Suprapubic skin (tissue), 4 donors: ENCODE measurements at regions not wholly inside any gene's neighbourhood (a gene's known extent, or its start where the extent isn't known, plus 50 kb on each side); places are given as distances from the start of the nearest gene placed in this dataset.

Experiments
- DNase-seq, 2 donors: peaks; one replicate each; pipeline ENCODE4 v3.0.0-alpha.2; 2019; ENCODE audit warnings: low spot score in 2 of 2
- H3K27ac ChIP-seq: fragments of 200-600 bp; sonication (generic); one replicate; pipeline ENCODE4 v1.5.1; 2019
- H3K27me3 ChIP-seq: fragments of 200-600 bp; sonication (generic); one replicate; pipeline ENCODE4 v1.5.1; 2019
- H3K36me3 ChIP-seq: fragments of 200-600 bp; sonication (generic); one replicate; pipeline ENCODE4 v1.5.1; 2019
- H3K4me1 ChIP-seq: fragments of 200-600 bp; sonication (generic); one replicate; pipeline ENCODE4 v1.5.1; 2019
- H3K4me3 ChIP-seq: fragments of 200-600 bp; sonication (generic); one replicate; pipeline ENCODE4 v1.5.1; 2019; ENCODE audit warnings: mild to moderate bottlenecking
- H3K9me3 ChIP-seq: fragments of 200-600 bp; sonication (generic); one replicate; pipeline ENCODE4 v1.5.1; 2019
- CTCF ChIP-seq, 2 donors: fragments of 200-600 bp in 1 of 2; fragments of 450-650 bp in 1 of 2; sonication (generic) in 1 of 2; IDR thresholded peaks; one replicate each; pipeline ENCODE4 v1.5.1; 2016 to 2019; ENCODE audit warnings: antibody characterized with exemption in 2 of 2, mild to moderate bottlenecking in 1 of 2, moderate library complexity in 1 of 2
- EP300 ChIP-seq: sonication (generic); formaldehyde crosslinking; IDR thresholded peaks from one replicate; pipeline ENCODE4 v1.6.1; 2017; ENCODE audit warnings: antibody characterized with exemption
- POLR2A ChIP-seq, 2 donors: fragments of 450-650 bp; IDR thresholded peaks; one replicate each; pipeline ENCODE4 v1.6.1; 2017; ENCODE audit warnings: antibody characterized with exemption in 2 of 2, mild to moderate bottlenecking in 2 of 2, moderate library complexity in 2 of 2
- POLR2AphosphoS5 ChIP-seq, 3 donors: sonication (generic); formaldehyde crosslinking; IDR thresholded peaks; one replicate each; pipeline ENCODE4 v1.6.1; 2017; ENCODE audit warnings: antibody characterized with exemption in 3 of 3
- WGBS: methylation state at CpG from one replicate; pipeline ENCODE4 v1.1.5; 2018; 5-methylcytosine and 5-hydroxymethylcytosine counted together

- no peak for DNase-seq
- TF ChIP-seq EP300: no peak
- TF ChIP-seq CTCF (IDR thresholded peaks at IDR 0.05): no peak
- no peak for TF ChIP-seq POLR2AphosphoS5 (IDR thresholded peaks at IDR 0.05)
- TF ChIP-seq POLR2A (IDR thresholded peaks at IDR 0.05): no peak
- no peak overlapping the region for H3K27ac ChIP-seq
- no peaks in the 10 kb centered on the region for H3K36me3 ChIP-seq
- H3K9me3 ChIP-seq: no peaks in the 10 kb centered on the region
- no peak overlapping the region for H3K4me3 ChIP-seq
- no peaks in the 10 kb centered on the region for H3K27me3 ChIP-seq
- 82% methylated on average over 2 of the region's 2 CpGs for WGBS
- no peaks in the 10 kb centered on the region for H3K4me1 ChIP-seq
These were observed 194.3 kb upstream of the ANO3 start for GRCh38 chr11:26137651-26138050.

GRCh38 chr11:26142891-26143290, 189.0 kb upstream of the ANO3 start:
- WGBS: 43% methylated on average over 1 of the region's 1 CpG
- no peak for DNase-seq
- no peaks in the 10 kb centered on the region for H3K27me3 ChIP-seq
- no peaks in the 10 kb centered on the region for H3K36me3 ChIP-seq
- H3K4me3 ChIP-seq: no peak overlapping the region
- no peak overlapping the region for H3K27ac ChIP-seq
- no peaks in the 10 kb centered on the region for H3K4me1 ChIP-seq
- no peaks in the 10 kb centered on the region for H3K9me3 ChIP-seq
- TF ChIP-seq CTCF (IDR thresholded peaks at IDR 0.05): no peak
- no peak for TF ChIP-seq POLR2AphosphoS5 (IDR thresholded peaks at IDR 0.05)
- no peak for TF ChIP-seq EP300
- TF ChIP-seq POLR2A (IDR thresholded peaks at IDR 0.05): no peak

GRCh38 chr11:26143566-26144290, 188.2 kb upstream of the ANO3 start:
- TF ChIP-seq EP300: no peak
- TF ChIP-seq POLR2A (IDR thresholded peaks at IDR 0.05): no peak
- no peak for TF ChIP-seq POLR2AphosphoS5 (IDR thresholded peaks at IDR 0.05)
- no peak for TF ChIP-seq CTCF (IDR thresholded peaks at IDR 0.05)
- H3K4me1 ChIP-seq: no peaks in the 10 kb centered on the region
- H3K9me3 ChIP-seq: no peaks in the 10 kb centered on the region

GRCh38 chr11:26144291-26144690, 187.6 kb upstream of the ANO3 start:
- Histone ChIP-seq H3K9me3 (no peaks in the 10 kb centered on the region), H3K27me3 (no peaks in the 10 kb centered on the region), H3K4me1 (no peaks in the 10 kb centered on the region), H3K36me3 (no peaks in the 10 kb centered on the region), H3K27ac (no peak overlapping the region), H3K4me3 (no peak overlapping the region)
- WGBS: 96% methylated on average over 2 of the region's 2 CpGs
- no peak for DNase-seq
- TF ChIP-seq POLR2AphosphoS5 (IDR thresholded peaks at IDR 0.05) (no peak), POLR2A (IDR thresholded peaks at IDR 0.05) (no peak), CTCF (IDR thresholded peaks at IDR 0.05) (no peak), EP300 (no peak)

More at GRCh38 chr11:26143566-26144290, 188.2 kb upstream of the ANO3 start:
- Histone ChIP-seq H3K36me3 (no peaks in the 10 kb centered on the region), H3K27ac (no peak overlapping the region), H3K4me3 (no peak overlapping the region), H3K27me3 (no peaks in the 10 kb centered on the region)
- no peak for DNase-seq

- no peaks in the 10 kb centered on the region for H3K9me3 ChIP-seq
- no peaks in the 10 kb centered on the region for H3K27me3 ChIP-seq
- TF ChIP-seq EP300 (no peak), POLR2A (IDR thresholded peaks at IDR 0.05) (no peak), POLR2AphosphoS5 (IDR thresholded peaks at IDR 0.05) (no peak), CTCF (IDR thresholded peaks at IDR 0.05) (no peak)
- H3K27ac ChIP-seq: no peak overlapping the region
- no peak overlapping the region for H3K4me3 ChIP-seq
- H3K36me3 ChIP-seq: no peaks in the 10 kb centered on the region
- no peak for DNase-seq
- H3K4me1 ChIP-seq: no peaks in the 10 kb centered on the region
These were observed 187.0 kb upstream of the ANO3 start for GRCh38 chr11:26144911-26145310.
